HG02943 (cell line): ENCODE measurements at regions not wholly inside any gene's neighbourhood (a gene's known extent, or its start where the extent isn't known, plus 50 kb on each side); places are given as distances from the start of the nearest gene placed in this dataset.

ENCODE experiments used
- ATAC-seq: cut with Tn5 transposase; IDR thresholded peaks from one replicate; pipeline ENCODE4 v1.9.1; 2021; ENCODE audit warnings: mild to moderate bottlenecking, low read depth, moderate library complexity; ENCODE audit not compliant: unreplicated experiment

DNA sequence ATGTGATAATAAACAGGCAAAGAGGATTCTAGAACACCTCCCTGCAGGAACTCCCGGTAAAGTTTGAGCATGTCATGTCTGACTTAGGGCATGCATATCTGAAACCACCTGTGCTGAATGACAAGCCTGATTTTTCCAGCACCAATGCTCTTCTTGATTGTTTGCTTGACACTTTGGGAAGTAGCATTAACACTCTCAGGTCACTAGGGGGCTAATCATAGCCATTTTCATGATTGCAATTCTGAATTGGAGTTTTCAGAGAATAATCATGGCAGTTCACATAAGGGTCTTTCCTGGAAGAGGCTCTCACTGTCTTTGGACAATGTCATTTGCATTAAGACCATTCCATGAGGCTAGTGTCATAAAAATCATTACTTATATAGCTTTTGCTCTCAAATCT, 234.4 kb upstream of the MTNR1B start:
- ATAC-seq, result no peak

DNA sequence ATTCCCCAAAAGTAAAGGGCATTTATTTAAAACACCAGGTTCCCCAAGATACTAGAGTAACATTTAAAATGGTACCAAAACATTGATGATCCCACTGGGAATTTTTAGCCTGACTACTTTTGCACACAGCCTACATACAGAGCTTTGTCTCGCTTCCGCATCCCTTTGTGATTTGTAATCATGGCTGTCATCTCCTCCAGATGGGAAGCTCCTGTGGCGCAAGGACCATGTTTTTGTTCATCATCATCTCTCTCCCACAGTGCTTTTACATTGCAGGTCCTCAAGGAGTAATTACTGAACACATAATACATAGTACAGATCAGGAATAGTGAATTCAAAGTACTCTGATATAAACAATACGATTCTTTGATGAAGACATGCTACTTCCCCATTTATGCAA, 231.2 kb upstream of the MTNR1B start:
- ATAC-seq, result no peak

DNA sequence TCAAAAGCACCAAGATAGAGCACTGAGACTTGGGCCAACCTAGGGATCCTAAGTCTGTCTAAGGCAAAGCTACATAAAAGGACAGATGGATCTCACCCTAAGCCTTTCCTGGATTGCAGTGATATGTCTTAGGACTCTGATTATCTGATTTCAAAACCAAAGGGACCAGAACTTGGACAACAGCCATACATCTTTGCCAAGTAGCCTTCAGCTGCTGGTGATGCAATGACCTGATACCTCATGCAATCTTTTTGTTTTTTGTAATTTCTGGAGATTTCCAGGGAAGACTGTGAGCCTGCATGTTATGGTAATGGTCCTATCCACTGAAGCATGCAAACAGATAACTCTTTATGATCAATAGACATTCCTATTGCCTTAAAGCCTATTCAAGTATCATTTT, 230.4 kb upstream of the MTNR1B start:
- no peak for ATAC-seq

GRCh38 chr11:92739491-92739890, 230.0 kb upstream of the MTNR1B start:
- no peak for ATAC-seq

DNA sequence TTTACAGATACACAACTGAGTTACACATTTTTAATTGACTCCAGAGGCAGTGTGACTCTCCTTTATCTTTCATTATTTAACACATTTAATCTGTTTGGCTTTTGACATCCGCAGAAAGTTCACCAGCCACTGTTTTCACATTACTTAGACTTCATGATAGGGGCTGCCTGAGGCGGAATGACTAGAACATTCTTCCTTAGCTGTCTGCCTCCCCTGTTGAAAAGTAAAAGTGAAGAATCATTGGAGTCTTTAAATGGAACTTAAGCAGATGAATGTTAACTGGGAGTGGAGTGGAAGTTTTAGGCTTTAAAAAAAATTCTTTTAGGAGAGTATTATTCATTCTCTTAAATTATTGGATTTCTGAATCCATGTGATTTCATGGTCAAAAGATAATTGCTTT, 229.2 kb upstream of the MTNR1B start:
- no peak for ATAC-seq

GRCh38 chr11:92744929-92745585, 224.4 kb upstream of the MTNR1B start:
- no peak for ATAC-seq

DNA sequence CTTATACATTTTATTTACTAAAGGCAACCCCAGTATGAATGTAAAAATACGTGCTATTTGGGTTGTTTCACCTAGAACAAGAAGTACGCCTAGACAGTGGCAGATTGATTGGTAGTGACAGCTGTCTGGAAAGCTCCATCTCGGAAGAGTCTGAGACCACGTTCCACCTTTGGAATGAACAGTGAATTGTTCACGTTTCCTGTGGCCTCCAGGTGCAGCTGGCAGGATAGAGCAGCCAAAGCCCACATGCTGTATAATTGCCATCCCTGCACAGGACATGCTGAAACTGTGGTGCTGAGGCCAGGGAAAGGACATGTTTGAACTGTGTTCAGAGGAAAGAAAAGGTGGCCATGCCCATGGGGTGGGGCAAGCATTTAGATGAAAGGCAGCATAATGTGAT, 218.7 kb upstream of the MTNR1B start:
- ATAC-seq, result no peak

GRCh38 chr11:92751594-92751993, 217.9 kb upstream of the MTNR1B start:
- ATAC-seq, result no peak

DNA sequence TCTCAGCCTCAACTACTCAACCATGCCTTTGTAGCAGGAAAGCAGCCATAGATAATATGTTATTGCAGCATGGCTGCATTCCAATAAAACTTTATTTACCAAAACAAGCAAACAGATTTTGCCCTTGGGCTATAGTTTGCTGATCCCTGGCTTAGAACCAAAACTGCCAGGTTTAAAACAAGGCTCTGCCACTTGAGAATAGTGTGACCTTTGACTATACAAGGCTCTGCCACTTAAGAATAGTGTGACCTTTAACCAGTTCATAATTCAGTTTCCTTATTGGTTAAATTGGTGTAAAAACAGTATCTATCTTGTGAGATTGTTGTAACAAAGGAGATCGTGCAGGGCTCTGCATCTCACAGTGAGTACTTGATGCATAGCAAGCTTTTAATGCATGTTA, 217.3 kb upstream of the MTNR1B start:
- ATAC-seq, result no peak

- no peak for ATAC-seq
Observed at GRCh38 chr11:92753161-92753560, 216.3 kb upstream of the MTNR1B start.

- no peak for ATAC-seq
Observed at GRCh38 chr11:92758241-92758780, 211.1 kb upstream of the MTNR1B start.

- no peak for ATAC-seq
Observed at GRCh38 chr11:92759571-92760214, 209.8 kb upstream of the MTNR1B start.

DNA sequence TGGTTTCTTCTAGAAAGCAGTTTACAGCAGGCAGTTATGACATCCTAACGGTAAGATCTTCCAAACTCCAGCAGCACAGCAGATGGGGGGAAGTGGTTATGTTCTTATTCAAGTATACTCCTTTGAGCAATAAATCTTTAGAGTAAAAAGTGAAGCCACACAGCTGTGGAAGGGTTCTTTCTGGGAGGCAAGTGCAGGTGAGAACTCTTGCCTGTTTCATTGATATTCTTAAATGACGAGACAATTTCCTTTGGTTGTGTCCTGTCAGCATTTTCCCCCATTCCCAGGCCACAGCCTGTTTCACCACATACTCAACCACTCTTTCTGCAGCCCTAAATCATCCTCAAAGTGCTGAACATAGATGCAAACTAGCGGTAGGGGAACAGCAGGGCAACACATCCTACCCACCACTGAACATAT, 207.3 kb upstream of the MTNR1B start:
- ATAC-seq, result no peak

DNA sequence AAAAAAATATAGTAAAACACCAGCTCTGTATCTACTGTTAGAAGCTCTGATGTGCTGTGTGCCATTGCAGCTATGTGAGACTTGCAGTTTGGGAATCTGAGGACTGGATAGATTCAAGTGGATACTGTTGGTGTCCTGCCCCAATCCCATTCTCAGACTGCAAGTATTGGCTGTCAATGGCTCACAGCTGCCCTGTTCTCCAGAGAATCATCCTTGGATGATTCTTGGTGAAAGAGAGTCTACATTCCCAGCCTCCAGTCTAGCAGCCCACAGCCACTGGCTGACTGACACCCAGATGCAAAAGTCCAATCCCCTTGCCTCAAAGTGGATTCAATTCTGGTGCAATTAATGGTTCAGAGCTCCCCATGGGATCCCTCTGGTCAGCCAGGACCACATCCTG, 206.1 kb upstream of the MTNR1B start:
- no peak for ATAC-seq

DNA sequence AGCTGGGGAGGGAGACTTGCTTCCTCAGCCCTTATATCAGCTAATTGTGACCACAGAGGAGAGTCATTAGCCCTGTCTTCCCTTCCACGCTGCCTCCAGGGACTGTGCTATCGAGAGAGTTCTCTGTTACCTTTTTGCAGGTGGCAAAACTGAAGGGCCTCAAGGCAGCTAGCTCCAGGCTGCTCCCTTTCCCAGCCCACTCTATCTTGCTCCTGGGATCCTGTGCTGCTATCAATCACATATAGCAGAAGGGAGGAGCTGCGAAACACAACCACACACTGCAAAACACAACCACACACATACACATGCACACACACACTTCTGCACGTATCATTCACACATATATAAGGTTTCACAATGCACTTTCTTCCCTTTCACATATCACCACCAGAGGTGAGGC, 205.3 kb upstream of the MTNR1B start:
- ATAC-seq, result no peak

GRCh38 chr11:92765082-92765840, 204.2 kb upstream of the MTNR1B start:
- no peak for ATAC-seq

DNA sequence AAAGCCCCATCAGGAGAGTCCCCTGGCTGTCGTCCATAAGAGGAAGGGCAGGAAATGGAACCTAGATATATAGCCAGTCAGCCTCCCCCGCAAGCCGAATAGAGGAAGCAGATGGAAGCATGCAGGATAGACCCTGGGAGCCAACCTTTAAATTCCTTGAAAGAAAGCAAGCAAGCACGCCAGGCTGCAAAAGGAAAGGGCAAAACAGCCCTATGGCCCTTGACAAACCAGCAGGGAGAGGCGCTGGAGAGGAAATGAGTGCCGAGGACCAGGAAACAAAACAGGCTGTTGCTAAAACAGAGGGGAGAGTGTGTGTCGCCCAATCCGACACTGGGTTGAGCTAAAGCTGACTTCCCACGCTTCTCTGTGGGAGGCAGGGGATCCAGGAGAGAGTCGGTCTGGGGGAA, 203.5 kb upstream of the MTNR1B start:
- no peak for ATAC-seq

GRCh38 chr11:92766698-92767097, 202.8 kb upstream of the MTNR1B start:
- no peak for ATAC-seq

DNA sequence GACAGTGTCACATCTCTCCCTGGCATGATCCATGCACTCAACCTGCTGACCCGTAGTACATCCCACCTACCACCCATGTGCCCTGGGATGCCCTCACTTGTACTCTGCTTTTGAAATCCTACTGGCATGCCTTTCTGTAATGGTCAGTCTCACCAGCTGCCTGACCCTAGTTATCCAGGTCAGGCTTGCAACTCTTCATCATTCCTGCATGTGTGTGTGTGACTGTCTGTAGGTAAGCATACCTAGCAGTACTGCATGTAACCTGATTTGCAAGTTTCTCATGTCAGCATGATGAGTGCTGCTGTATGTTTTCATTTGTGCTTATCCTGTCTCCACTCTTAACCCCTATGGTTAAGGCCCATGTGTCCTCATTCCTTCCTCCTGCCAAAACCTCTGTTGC, 202.0 kb upstream of the MTNR1B start:
- no peak for ATAC-seq

- no peak for ATAC-seq
Observed at GRCh38 chr11:92768121-92768840, 201.2 kb upstream of the MTNR1B start.

- no peak for ATAC-seq
Observed at GRCh38 chr11:92769112-92769511, 200.3 kb upstream of the MTNR1B start.
